Gastroesophageal sphincter (tissue), 4 donors: ENCODE measurements at regions not wholly inside any gene's neighbourhood (a gene's known extent, or its start where the extent isn't known, plus 50 kb on each side); places are given as distances from the start of the nearest gene placed in this dataset.

Source experiments
- ATAC-seq: fragments of 150-250 bp; one replicate; pipeline ENCODE4 v1.9.1; 2016; ENCODE audit warnings: mild to moderate bottlenecking, moderate library complexity
- H3K27ac ChIP-seq, 4 donors: fragments of 200-600 bp; sonication (generic) in 3 of 4; 1 replicate in 3 of 4; 2 replicates in 1 of 4; pipeline ENCODE4 v1.5.1; 2016 to 2019
- H3K27me3 ChIP-seq: fragments of 200-600 bp; sonication (generic); one replicate; pipeline ENCODE4 v1.5.1; 2019
- H3K36me3 ChIP-seq, 2 donors: fragments of 200-600 bp; sonication (generic); one replicate each; pipeline ENCODE4 v1.5.1; 2019; ENCODE audit warnings: control low read depth in 1 of 2
- H3K4me1 ChIP-seq, 3 donors: fragments of 200-600 bp; sonication (generic); 1 replicate in 2 of 3; 2 replicates in 1 of 3; pipeline ENCODE4 v1.5.1; 2016 to 2019; ENCODE audit warnings: control low read depth in 2 of 3
- H3K4me3 ChIP-seq, 2 donors: fragments of 200-600 bp; sonication (generic); one replicate each; pipeline ENCODE4 v1.5.1; 2019; ENCODE audit warnings: mild to moderate bottlenecking in 1 of 2, moderate library complexity in 1 of 2
- H3K9me3 ChIP-seq, 3 donors: fragments of 200-600 bp; sonication (generic); one replicate each; pipeline ENCODE4 v1.5.1; 2017 to 2019; ENCODE audit warnings: control low read depth in 2 of 3
- CTCF ChIP-seq, 4 experiments: fragments of 200-600 bp in 2 of 4; fragments of 450-650 bp in 2 of 4; sonication (generic) in 1 of 4; IDR thresholded peaks; one replicate each; pipeline ENCODE4 v1.5.1; 2017 to 2019; ENCODE audit warnings: antibody characterized with exemption in 4 of 4, mild to moderate bottlenecking in 2 of 4, moderate library complexity in 2 of 4
- EP300 ChIP-seq: sonication (generic); formaldehyde crosslinking; IDR thresholded peaks from one replicate; pipeline ENCODE4 v1.6.1; 2017; ENCODE audit warnings: antibody characterized with exemption, mild to moderate bottlenecking
- POLR2A ChIP-seq, 2 donors: fragments of 450-650 bp; IDR thresholded peaks; one replicate each; pipeline ENCODE4 v1.6.1; 2017; ENCODE audit warnings: antibody characterized with exemption in 2 of 2, mild to moderate bottlenecking in 2 of 2, moderate library complexity in 1 of 2
- POLR2AphosphoS5 ChIP-seq: sonication (generic); formaldehyde crosslinking; IDR thresholded peaks from one replicate; pipeline ENCODE4 v1.6.1; 2017; ENCODE audit warnings: antibody characterized with exemption
- WGBS, 2 donors: methylation state at CpG; one replicate each; pipeline ENCODE4 v1.1.5; 2018; ENCODE audit warnings: low coverage in 1 of 2; 5-methylcytosine and 5-hydroxymethylcytosine counted together

DNA sequence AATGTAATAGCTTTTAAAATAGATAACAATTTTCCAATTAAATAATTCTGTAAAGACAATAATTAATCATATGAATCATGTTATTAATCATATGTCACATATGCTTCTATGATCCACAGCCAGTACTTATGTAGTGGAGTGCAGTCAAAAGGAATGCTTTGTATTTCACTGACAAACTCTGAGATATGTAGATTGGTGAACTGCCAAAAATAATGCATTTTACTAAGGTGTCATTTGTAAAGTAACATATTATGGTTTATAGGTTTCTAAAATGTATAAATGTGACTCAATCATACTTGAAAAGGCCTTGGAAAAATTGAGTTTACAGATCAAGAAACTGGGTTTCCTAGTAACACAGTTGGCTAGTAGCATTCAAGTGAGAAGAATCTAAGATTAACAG is 93.8 kb upstream of the KCNH7 start:
- no peaks in the 10 kb centered on the region for H3K4me1 ChIP-seq
- H3K36me3 ChIP-seq, result no peaks in the 10 kb centered on the region
- H3K4me3 ChIP-seq, result no peak overlapping the region
- H3K27ac ChIP-seq, result no peak overlapping the region
- no peak for TF ChIP-seq POLR2A (IDR thresholded peaks at IDR 0.05)
- TF ChIP-seq EP300, result no peak
- TF ChIP-seq CTCF (IDR thresholded peaks at IDR 0.05), result no peak
- TF ChIP-seq POLR2AphosphoS5, result no peak
- H3K9me3 ChIP-seq, result peaks cover 0 to 8% (median 0%) of the 10 kb centered on the region in 3 donors
- ATAC-seq, result no peak
- H3K27me3 ChIP-seq, result no peaks in the 10 kb centered on the region

- Histone ChIP-seq H3K27me3 (no peaks in the 10 kb centered on the region), H3K27ac (no peak overlapping the region), H3K36me3 (no peaks in the 10 kb centered on the region), H3K9me3 (peaks cover 0 to 8% (median 0%) of the 10 kb centered on the region in 3 donors), H3K4me3 (no peak overlapping the region), H3K4me1 (no peaks in the 10 kb centered on the region)
- no peak for ATAC-seq
- TF ChIP-seq POLR2A (IDR thresholded peaks at IDR 0.05), result no peak
- TF ChIP-seq POLR2AphosphoS5, result no peak
- TF ChIP-seq EP300, result no peak
- no peak for TF ChIP-seq CTCF (IDR thresholded peaks at IDR 0.05)
- WGBS, 2 donors, result 75 to 76% methylated on average over 5 of the region's 5 CpGs
Observed at GRCh38 chr2:162929571-162929970, 91.0 kb upstream of the KCNH7 start.

DNA sequence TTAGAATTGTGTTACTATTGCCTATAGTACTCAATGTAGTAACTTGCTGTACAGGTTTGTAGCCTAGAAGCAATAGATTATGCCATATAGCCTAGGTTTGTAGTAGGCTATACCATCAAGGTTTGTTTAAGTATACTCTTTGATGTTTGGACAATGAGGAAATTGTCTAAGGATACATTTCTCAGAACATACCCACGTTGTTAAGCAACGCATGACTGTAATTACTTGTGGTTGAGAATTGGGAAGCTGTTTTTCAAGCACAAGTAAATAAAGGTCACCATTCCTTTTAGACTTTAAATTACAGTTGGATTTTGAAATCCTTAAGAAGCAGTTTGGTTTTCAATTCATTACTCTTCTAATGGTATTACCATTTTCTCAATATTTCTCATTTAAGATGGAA is 89.8 kb upstream of the KCNH7 start:
- Histone ChIP-seq H3K4me3 (no peak overlapping the region), H3K27ac (no peak overlapping the region), H3K27me3 (no peaks in the 10 kb centered on the region), H3K4me1 (no peaks in the 10 kb centered on the region), H3K36me3 (no peaks in the 10 kb centered on the region), H3K9me3 (no peaks in the 10 kb centered on the region)
- 43 to 48% methylated on average over 2 of the region's 2 CpGs for WGBS, 2 donors
- no peak for ATAC-seq
- TF ChIP-seq POLR2AphosphoS5 (no peak), CTCF (IDR thresholded peaks at IDR 0.05) (no peak), EP300 (no peak), POLR2A (IDR thresholded peaks at IDR 0.05) (no peak)

DNA sequence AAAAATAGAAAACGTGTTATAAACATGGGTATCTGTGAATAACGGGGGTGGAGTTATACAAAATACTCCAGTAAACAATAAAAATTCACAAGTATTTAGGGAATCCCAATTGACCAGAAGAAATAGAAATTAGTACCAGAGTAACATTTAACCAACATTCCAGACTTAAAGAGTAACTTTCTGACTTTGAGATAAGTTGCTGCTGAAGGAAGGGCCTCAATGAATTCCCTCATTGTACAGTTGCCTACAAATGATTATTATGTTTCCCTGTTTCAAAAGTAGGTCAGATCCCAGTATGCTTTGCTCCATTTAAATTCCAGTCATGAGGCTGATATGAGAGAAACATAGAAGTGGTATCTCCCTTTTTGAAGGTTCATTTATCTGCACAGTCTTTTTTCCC is 88.3 kb upstream of the KCNH7 start:
- ATAC-seq, result no peak
- Histone ChIP-seq H3K27me3 (no peaks in the 10 kb centered on the region), H3K27ac (no peak overlapping the region), H3K9me3 (no peaks in the 10 kb centered on the region), H3K4me3 (no peak overlapping the region), H3K36me3 (no peaks in the 10 kb centered on the region), H3K4me1 (no peaks in the 10 kb centered on the region)
- 58 to 73% methylated on average over 2 of the region's 2 CpGs for WGBS, 2 donors
- TF ChIP-seq POLR2AphosphoS5 (no peak), POLR2A (IDR thresholded peaks at IDR 0.05) (no peak), EP300 (no peak), CTCF (IDR thresholded peaks at IDR 0.05) (no peak)

GRCh38 chr2:162926501-162926900 is 87.9 kb upstream of the KCNH7 start:
- H3K27ac ChIP-seq, result no peak overlapping the region
- WGBS, 2 donors, result 85 to 90% methylated on average over 2 of the region's 2 CpGs
- H3K4me3 ChIP-seq, result no peak overlapping the region
- no peak for ATAC-seq
- TF ChIP-seq CTCF (IDR thresholded peaks at IDR 0.05) (no peak), EP300 (no peak), POLR2A (IDR thresholded peaks at IDR 0.05) (no peak), POLR2AphosphoS5 (no peak)
- H3K27me3 ChIP-seq, result no peaks in the 10 kb centered on the region
- no peaks in the 10 kb centered on the region for H3K4me1 ChIP-seq
- no peaks in the 10 kb centered on the region for H3K9me3 ChIP-seq
- no peaks in the 10 kb centered on the region for H3K36me3 ChIP-seq
